IPS DF 6.9 (cell line): ENCODE measurements at regions not wholly inside any gene's neighbourhood (a gene's known extent, or its start where the extent isn't known, plus 50 kb on each side); places are given as distances from the start of the nearest gene placed in this dataset.

Experiments
- DNase-seq: peaks from one replicate; pipeline ENCODE4 v3.0.0-alpha.2; 2013; ENCODE audit warnings: low read depth, low spot score
- H3K27ac ChIP-seq: one replicate; pipeline ENCODE4 v1.5.1; 2013; ENCODE audit warnings: low read length, control low read depth
- H3K27me3 ChIP-seq: 2 replicates; pipeline ENCODE4 v1.6.1; 2013; ENCODE audit warnings: mild to moderate bottlenecking, low read length; ENCODE audit not compliant: control insufficient read depth, insufficient read depth
- H3K36me3 ChIP-seq: 2 replicates; pipeline ENCODE4 v1.6.1; 2013; ENCODE audit warnings: low read length; ENCODE audit not compliant: control insufficient read depth, insufficient read depth
- H3K4me1 ChIP-seq: 2 replicates; pipeline ENCODE4 v1.6.1; 2013; ENCODE audit warnings: low read length; ENCODE audit not compliant: control insufficient read depth, insufficient read depth
- H3K4me3 ChIP-seq: 2 replicates; pipeline ENCODE4 v1.5.1; 2013; ENCODE audit warnings: mild to moderate bottlenecking, low read length
- H3K9me3 ChIP-seq: 2 replicates; pipeline ENCODE4 v1.6.1; 2013; ENCODE audit warnings: low read length, inconsistent platforms; ENCODE audit not compliant: control insufficient read depth, insufficient read depth
- WGBS: extraction: QIAGEN DNeasy Blood & Tissue Kit; methylation state at CpG from one replicate; pipeline ENCODE4 v1.1.7; 2013; ENCODE audit warnings: mixed read lengths, missing lambda C conversion rate; ENCODE audit not compliant: insufficient read length, insufficient coverage; 5-methylcytosine and 5-hydroxymethylcytosine counted together

GRCh38 chr20:50290112-50290511 is 99.5 kb downstream of the CEBPB start:
- Histone ChIP-seq H3K9me3 (no peaks in the 10 kb centered on the region), H3K4me3 (no peak overlapping the region), H3K27me3 (no peaks in the 10 kb centered on the region), H3K36me3 (no peaks in the 10 kb centered on the region), H3K27ac (no peak overlapping the region), H3K4me1 (no peaks in the 10 kb centered on the region)
- 100% methylated on average over 2 of the region's 12 CpGs for WGBS
- DNase-seq: no peak

- no peaks in the 10 kb centered on the region for H3K36me3 ChIP-seq
- 100% methylated on average over 1 of the region's 5 CpGs for WGBS
- no peaks in the 10 kb centered on the region for H3K9me3 ChIP-seq
- H3K4me1 ChIP-seq: no peaks in the 10 kb centered on the region
- H3K4me3 ChIP-seq: no peak overlapping the region
- no peaks in the 10 kb centered on the region for H3K27me3 ChIP-seq
- no peak overlapping the region for H3K27ac ChIP-seq
- no peak for DNase-seq
Observed at GRCh38 chr20:50290808-50291207, 100.2 kb downstream of the CEBPB start.

- no CpG with 5 or more reads among the region's 16 CpGs for WGBS
- Histone ChIP-seq H3K27me3 (no peaks in the 10 kb centered on the region), H3K4me1 (no peaks in the 10 kb centered on the region), H3K4me3 (no peak overlapping the region), H3K27ac (no peak overlapping the region), H3K36me3 (no peaks in the 10 kb centered on the region), H3K9me3 (no peaks in the 10 kb centered on the region)
- no peak for DNase-seq
Observed at GRCh38 chr20:50291254-50292078, 100.8 kb downstream of the CEBPB start.

GRCh38 chr20:50292079-50292590 is 101.5 kb downstream of the CEBPB start:
- no peaks in the 10 kb centered on the region for H3K27me3 ChIP-seq

GRCh38 chr20:50292591-50293283 is 102.1 kb downstream of the CEBPB start:
- no peak for DNase-seq
- Histone ChIP-seq H3K4me3 (no peak overlapping the region), H3K36me3 (no peaks in the 10 kb centered on the region), H3K27ac (no peak overlapping the region), H3K9me3 (no peaks in the 10 kb centered on the region), H3K27me3 (no peaks in the 10 kb centered on the region), H3K4me1 (no peaks in the 10 kb centered on the region)
- no CpG with 5 or more reads among the region's 26 CpGs for WGBS

More at GRCh38 chr20:50292079-50292590, 101.5 kb downstream of the CEBPB start:
- Histone ChIP-seq H3K4me3 (no peak overlapping the region), H3K27ac (no peak overlapping the region), H3K4me1 (no peaks in the 10 kb centered on the region), H3K36me3 (no peaks in the 10 kb centered on the region), H3K9me3 (no peaks in the 10 kb centered on the region)
- no peak for DNase-seq
- no CpG with 5 or more reads among the region's 8 CpGs for WGBS

DNA sequence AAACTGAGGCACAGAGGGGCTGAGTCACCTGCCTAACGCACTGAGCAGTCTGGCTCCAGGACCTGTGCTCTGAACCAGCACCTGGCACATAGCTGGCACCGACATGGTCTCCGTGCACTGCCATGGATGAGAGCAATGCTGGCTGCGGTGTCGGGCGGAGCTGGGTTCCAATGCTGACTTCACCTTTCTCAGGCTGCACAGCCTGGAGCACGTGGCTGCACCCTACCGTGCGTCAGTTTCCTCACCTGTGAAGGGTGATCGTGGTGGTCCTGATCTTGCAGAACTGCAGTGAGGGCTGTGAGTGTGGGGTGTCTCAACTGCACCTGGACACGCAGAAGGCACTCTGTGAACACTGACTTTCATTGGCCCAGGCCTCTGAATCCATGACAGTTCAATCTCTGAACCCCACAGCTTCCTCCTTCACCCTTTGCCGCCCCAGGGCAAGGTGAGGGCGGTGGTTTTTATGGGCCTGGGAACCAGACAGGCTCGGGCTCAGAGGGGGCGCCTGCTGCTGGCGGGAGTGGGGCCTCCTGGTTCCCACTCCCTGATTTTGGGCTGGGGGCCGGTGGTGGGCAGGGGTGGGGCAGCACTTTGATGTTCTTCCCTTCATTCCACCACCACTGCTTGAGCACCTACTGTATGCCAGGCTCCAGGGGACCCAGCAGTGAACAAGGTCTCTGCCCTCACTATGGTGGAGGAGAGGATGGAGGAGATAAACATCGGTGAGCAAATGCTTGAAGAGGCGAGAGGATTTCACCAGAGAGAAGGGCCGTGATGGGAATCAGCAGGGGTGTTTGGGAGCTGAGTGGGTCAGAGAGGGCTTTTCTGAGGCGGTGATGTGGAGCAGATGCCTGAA is 102.9 kb downstream of the CEBPB start:
- H3K4me3 ChIP-seq: no peak overlapping the region
- H3K27ac ChIP-seq: no peak overlapping the region
- H3K4me1 ChIP-seq: no peaks in the 10 kb centered on the region
- no peaks in the 10 kb centered on the region for H3K36me3 ChIP-seq
- no CpG with 5 or more reads among the region's 21 CpGs for WGBS
- H3K27me3 ChIP-seq: no peaks in the 10 kb centered on the region
- no peaks in the 10 kb centered on the region for H3K9me3 ChIP-seq
- no peak for DNase-seq

DNA sequence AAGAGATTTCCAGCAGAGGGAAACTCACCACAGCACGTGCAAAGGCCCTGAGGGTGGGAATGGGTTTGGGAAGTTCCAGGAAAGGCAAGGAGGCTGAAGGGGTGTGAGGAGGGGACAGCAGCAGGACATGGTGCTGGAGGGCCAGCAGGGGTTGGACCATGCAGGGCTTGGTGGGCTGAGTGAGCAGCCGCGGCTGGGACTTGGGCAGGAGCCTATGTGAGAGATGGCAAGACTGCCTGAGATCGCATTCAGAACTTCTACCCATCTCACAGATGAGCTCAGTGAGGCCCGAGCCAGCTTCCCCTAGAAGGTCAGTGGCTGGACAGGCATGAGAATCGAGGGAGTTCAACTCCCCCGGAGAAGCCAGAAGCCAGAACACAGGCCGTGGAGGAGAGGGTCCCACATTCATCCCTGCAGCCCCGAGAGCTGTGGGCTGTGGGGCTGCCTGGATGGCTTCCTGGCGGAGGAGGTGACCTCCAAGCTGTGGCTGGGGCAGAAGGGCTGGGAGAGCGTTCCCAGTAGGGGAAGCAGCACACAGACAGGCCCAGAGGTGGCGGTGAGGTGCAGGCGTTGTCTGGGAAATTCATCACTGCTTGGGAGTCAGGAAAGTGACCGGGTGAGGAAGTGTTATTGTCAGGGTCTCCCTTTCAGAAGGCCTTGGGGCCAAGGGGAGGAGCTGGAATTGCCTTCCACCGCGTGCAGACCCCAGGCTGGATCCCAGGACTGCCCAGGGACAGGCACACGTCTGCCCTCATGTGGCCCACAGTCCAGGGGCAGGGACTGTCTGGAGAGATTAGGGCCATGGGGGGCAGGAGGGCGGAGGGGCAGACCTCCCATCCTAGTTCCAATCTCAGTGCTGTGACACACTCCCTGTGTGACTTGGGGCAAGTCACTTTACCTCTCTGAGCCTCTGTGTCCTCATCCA is 103.8 kb downstream of the CEBPB start:
- H3K4me3 ChIP-seq: no peak overlapping the region
- no CpG with 5 or more reads among the region's 18 CpGs for WGBS
- H3K27ac ChIP-seq: no peak overlapping the region
- no peaks in the 10 kb centered on the region for H3K36me3 ChIP-seq
- DNase-seq: no peak
- H3K27me3 ChIP-seq: no peaks in the 10 kb centered on the region
- no peaks in the 10 kb centered on the region for H3K4me1 ChIP-seq
- H3K9me3 ChIP-seq: no peaks in the 10 kb centered on the region

DNA sequence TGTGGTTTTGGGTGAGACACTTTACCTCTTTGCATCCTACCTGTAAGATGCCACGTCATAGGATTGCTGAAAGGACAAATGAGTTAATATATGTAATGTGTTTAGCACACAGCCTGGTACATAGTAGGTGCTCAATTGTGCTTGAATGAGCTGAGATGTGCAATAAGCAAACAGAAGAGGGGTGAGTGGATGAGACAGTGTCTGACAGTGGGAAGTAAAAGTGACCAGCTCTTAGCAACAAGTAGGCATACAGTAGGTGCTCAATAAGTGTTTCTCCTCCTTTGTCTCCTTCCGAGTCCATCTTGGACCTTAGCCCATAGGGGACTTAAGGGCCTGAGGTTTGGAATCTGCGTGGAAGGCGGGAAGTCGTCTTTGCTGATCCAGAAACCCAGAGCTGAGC is 104.7 kb downstream of the CEBPB start:
- H3K27me3 ChIP-seq: no peaks in the 10 kb centered on the region
- DNase-seq: no peak
- H3K27ac ChIP-seq: no peak overlapping the region
- no peaks in the 10 kb centered on the region for H3K36me3 ChIP-seq
- no peaks in the 10 kb centered on the region for H3K4me1 ChIP-seq
- no peaks in the 10 kb centered on the region for H3K9me3 ChIP-seq
- no peak overlapping the region for H3K4me3 ChIP-seq
- no CpG with 5 or more reads among the region's 5 CpGs for WGBS

DNA sequence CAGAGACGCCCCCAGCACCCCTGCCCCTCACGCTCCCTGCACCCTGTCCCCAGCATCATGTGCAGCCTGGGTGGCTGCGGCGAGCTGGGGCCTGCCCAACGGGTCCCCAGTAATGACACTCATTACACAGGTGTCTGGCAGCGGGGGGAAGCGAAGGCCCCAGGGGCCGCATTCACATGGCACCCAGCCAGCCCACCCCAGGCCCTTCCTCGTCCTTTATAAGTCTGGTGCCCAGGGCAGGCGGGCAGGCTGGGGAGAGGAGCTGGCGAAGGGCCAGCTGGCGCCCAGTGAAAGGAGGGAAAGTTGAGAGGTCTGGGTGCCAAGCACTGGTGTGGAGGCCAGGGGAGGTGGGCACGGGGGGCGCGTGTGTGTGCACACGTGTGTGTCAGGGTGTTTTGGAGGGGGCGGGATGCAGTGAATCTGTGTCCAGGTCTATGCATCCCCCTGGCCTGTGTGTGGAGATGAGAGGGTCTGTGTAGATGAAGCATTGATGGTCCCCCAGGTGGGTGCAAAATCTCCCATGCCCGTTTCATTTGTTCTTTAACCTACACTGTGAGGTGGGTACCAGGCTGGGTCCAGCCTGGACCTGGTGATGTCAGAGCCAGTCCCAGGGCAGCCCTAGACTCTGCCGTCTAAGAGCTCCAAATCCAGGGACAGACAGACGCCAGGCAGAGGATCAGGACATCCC is 105.3 kb downstream of the CEBPB start:
- no peaks in the 10 kb centered on the region for H3K4me1 ChIP-seq

More for the DNA sequence above, 105.3 kb downstream of the CEBPB start:
- H3K4me3 ChIP-seq: no peak overlapping the region
- no peaks in the 10 kb centered on the region for H3K36me3 ChIP-seq
- no peaks in the 10 kb centered on the region for H3K9me3 ChIP-seq
- no peak for DNase-seq
- H3K27me3 ChIP-seq: no peaks in the 10 kb centered on the region
- no CpG with 5 or more reads among the region's 20 CpGs for WGBS
- H3K27ac ChIP-seq: no peak overlapping the region
